HG03342 (cell line): ENCODE measurements at regions not wholly inside any gene's neighbourhood (a gene's known extent, or its start where the extent isn't known, plus 50 kb on each side); places are given as distances from the start of the nearest gene placed in this dataset.
"Not testable (repeated sequence)": the region's sequence is repeated elsewhere in the genome, so short reads cannot be mapped to it uniquely, and the experiment has no call there.

Experiments used
- ATAC-seq: cut with Tn5 transposase; IDR thresholded peaks from one replicate; pipeline ENCODE4 v1.9.1; 2021; ENCODE audit warnings: mild to moderate bottlenecking, moderate library complexity; ENCODE audit not compliant: unreplicated experiment

DNA sequence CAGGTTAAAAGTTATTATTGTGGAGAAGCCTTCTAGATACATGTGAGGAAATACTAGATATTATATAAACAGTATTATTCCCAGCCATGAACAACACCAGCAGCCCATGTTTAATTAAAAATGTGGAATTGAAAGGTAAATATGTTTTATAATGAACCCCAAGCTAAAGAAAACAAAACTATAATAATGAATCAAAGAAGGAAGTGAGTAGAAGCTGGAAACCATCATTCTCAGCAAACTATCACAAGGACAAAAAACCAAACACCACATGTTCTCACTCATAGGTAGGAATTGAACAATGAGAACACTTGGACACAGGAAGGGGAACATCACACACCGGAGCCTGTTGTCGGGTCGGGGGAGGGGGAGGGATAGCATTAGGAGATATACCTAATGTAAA is 167.6 kb upstream of the CXXC4 start:
- not testable (repeated sequence) for ATAC-seq

DNA sequence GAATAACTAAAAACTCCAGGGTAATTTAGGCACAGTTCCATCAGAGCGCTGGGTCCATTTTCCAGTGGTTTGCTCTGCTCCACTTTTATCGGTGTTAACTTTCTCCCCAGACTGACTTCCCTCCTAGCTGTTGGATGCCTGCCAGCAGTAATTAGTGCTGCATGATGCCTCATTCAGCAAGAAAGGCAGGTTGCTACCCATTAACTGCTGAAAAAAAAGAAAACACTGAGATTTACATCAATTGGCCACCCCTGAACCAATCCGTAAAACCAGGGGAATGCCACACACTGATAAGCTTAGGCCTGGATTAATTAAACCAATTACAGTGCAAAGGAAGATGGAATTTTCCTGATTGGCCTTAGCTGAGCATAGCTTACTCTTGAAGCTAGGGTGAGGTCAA is 182.4 kb upstream of the CXXC4 start:
- ATAC-seq: no peak

DNA sequence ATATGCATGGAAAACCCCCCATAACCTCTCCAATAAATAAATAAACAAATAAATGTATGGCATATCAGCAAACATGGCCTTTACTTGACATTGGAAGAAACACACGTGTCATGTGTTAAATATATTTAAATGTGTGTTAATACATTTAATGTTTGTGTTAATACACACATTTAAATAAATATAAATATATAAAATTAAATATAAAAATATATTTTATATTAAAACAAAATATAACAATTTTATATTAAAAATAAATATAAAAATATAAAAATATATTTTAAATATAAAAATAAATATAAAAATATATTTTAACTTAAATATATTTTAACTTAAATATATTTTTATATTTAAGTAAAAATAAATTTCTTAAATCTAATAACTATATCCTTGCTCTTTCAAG is 187.6 kb upstream of the CXXC4 start:
- ATAC-seq: no peak

DNA sequence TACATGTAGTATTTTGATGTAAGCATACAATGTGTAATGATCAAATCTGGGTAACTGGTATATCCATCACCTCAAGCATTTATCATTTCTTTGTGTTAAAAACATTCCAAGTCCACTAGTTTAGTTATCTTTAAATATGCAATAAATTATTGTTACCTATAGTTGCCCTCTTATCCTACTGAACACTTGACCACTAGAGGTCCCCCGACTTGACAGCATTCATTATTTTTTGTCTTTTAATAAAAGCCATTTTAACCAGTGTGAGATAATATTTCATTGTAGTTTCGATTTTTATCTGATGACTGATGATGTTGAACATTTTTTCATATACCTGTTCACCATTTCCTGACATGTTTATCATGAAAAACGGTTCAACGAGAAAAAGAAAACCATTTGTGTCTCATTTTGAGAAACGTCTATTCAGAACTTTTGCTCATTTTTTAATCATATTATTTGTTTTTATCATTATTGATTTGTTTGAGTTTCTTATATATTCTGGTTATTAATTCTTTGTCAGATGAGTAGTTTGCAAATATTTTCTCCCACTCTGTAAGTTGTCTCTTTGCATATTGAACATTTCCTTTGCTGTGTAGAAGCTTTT is 199.0 kb upstream of the CXXC4 start:
- no peak for ATAC-seq

DNA sequence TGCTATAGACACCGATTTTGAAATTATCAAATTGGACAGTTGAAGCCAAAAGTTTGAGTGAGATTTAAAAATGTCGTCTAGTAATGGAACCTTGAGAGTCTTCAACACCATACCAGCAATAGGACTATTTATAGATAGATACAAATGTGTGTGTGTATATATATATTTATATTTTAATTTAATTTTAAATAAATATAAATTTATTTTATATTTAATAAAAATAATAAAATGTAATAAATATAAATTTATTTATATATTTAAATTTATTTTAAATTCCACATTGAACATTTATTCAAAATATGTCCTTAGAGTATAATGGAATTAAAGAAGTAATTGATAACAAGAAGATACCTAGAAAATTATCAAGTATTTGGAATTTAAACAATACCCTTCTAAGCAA is 221.9 kb upstream of the CXXC4 start:
- ATAC-seq: no peak

DNA sequence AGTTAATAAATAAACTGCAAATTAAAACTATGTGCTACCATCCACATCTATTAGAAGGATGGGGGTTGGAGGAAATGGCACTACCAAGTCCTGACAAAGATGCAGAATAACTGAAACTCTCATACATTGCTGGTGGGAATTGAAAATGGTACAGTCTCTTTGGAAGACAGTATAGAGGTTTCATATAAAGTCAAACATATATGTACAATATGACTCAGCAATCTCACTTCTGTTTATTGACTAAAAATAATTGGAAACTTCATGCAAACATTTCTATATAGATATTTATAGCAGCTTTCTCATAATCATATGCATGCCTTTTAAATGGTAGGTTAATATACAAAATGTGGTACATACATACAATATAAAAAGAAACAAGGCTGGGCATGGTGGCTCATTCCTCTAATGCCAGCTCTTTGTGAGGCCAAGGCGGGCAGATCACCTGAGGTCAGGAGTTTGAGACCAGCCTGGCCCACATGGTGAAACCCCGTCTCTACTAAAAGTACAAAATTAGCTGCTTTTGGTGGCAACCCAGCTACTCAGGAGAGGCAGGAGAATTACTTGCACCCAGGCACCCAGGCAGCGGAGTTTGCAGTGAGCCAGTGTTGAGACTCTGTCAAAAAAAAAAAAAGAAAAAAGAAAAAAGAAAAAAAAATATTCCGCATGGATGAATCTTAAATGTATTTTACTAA is 225.0 kb upstream of the CXXC4 start:
- peak; percentile 98 for ATAC-seq

DNA sequence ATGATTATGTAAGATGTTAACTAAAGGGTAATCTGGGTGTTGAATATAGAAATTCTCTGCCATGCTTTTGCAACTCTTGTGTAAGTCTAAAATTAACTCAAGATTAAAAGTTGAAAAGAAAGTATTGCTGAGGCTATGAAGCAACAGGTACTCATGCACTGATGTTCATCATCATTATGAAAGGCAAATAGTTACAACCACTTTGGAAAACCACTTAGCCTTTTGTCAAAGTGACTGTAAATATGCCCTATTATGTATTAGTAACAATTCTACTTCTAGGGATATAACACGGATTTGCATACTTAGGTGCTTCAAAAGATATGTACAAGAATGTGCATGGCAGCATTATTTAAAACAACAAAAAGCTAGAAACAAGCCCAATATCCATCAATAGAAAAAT is 227.8 kb upstream of the CXXC4 start:
- no peak for ATAC-seq

DNA sequence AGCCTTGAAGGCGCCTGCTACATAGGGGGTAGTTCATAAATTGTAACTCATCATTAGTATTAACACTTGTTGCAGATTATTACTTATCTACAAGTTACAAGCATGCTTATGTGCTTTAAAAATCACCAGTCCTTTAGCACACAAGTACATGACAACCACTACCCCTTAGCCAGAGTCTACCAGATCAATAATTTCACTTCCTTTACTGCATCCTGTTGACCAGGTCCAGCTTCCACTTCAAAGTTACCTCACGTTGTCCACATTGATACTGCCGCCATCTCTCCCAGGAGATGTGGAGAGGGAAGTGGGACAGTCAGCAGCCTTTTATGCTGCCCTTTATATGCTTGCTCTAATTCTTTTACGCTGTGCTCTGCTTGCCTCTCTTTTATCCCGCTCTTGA is 231.3 kb upstream of the CXXC4 start:
- ATAC-seq: peak; percentile 42

DNA sequence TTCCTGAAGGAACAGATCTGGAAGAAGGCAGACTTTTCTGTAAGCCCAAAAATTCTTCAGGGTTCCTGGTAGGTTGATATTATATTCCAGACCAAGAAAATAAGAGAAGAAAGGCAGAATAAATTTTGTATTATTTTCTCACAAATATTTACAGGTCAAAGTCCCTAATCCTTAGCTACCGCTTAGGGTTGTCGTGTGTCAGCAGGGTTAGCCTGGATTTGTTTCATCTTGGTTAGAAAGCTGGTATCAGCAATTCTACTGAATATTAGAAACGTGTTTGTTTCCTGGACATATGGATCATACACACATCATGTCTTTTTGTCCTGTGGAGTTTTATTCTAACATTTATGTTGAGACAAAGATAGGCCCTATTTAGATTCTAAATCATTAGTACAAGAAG is 232.9 kb upstream of the CXXC4 start:
- ATAC-seq: no peak

DNA sequence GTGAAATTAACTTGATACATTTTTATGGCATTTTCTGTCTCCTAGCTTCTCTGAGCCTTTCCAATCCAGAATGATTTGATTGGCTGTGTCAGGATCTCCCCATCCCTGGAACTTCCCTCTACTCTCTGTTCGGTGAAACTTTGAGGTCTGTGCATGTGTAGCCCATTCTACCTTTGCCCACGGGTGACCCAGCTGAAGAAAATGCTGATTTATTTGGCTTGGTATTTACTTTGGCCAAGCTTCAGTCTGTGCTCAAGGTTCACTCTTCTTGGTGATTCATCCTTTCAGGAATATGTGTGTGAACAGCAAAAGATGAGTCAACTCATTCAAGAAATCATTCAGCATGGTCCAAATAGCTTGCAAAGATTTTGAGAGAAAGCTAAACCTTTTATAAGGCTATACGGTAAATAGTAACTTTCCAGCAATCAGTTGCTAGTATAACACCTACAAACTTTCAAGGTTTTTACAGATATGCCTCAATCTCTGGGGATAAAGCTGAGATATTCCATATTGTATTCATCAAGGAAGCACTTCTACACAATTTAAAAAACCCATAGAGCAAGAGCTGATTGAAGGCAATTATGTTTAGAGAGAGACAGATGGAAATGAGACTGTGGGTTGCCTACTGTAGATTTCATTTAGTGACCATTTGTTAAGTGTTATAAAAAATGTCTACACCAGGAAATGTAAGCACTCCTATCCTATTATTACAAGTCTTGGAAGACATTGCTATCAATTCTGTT is 233.9 kb upstream of the CXXC4 start:
- no peak for ATAC-seq

DNA sequence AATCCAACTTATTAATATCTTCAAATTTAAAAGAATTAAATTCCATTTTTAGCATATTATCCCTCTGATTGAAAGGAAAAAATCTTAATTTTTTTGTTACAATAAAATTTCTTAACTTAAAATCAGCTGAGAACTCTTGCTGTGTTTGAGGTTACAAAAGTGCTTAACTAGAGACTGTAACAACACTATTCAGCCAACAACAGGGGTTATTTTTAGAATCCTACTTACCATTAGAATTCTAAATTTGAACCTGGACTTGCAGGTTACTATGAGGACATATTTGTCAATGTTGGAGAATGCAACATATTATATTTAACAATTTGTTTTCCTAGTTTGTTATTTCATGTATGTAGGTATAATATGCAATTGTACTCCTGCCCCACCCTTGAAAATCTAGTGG is 238.1 kb upstream of the CXXC4 start:
- no peak for ATAC-seq

DNA sequence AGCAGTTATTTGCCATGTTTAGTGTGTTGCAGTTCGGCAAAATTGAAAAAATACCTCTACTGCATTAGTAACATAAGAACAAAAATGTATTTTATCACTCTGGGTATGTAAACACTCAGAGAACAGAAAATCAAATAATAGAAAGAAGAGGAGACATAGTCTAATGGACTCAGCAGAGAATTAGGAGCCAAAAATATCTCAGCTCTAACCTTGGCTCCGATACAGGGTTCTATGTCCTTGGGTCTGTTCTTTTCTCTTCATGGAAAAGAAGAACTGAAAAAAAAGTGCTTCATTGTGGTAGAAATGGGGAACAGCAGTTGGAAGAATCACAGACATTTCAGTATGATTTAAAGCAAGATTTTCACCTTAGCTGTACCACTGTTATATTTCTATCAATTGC is 240.5 kb upstream of the CXXC4 start:
- ATAC-seq: no peak

DNA sequence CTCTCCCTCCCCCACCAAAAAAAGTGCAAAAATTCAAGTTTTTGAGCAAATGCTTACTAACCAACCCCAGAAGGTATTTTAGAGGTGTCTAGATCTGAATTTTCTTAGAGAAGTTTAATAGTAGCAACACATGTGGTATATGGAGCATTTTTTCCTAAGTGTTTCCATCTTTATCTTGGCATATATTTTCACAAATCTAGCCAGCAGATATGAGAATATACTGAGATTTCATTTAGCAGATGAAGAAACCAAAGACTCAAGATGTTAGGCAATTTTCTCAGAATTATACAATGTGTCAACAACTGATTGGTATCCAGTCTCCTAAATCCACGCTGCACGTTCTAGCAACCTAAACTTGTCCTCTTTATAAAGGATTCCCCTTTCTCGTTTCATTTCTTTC is 245.5 kb upstream of the CXXC4 start:
- no peak for ATAC-seq

DNA sequence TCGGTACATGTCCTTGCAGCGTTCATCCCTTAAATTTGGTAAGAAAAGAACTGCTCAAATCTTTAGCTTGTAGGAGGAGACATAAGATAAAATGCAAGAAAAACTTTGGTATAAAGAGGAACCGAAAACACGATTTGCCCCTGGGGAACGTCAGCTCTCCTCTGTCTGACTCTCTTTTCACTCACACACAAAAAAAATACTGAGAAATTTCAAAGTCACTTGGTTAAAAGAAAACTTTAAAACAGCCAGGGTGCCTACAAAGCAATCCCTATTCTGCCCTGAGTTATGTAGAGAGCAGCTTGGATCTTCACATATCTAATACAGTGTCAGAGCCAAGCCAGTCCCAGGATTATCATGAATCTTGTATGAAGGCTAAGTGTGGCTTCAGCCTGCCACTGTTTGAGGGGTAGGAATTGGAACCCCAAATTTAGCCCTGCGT is 248.5 kb upstream of the CXXC4 start:
- ATAC-seq: peak; percentile 98

DNA sequence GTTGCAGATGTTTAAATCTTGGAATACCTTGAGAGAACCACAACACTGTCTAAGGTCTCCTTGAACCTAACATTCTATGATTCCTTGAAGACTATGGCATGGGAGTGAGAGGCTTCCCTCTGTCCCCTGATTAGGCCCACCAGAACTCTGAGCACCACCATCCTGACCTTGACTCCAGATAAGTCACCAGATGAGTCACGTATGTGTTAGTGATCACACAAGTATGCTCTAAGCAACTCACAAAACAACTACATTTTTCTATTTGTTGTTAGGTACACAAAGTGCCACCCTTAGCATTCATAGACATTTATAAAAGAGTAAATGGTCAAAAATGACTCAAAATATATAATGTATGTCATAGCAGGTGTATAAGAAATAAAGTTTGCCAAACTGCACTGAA is 252.9 kb upstream of the CXXC4 start:
- ATAC-seq: no peak

DNA sequence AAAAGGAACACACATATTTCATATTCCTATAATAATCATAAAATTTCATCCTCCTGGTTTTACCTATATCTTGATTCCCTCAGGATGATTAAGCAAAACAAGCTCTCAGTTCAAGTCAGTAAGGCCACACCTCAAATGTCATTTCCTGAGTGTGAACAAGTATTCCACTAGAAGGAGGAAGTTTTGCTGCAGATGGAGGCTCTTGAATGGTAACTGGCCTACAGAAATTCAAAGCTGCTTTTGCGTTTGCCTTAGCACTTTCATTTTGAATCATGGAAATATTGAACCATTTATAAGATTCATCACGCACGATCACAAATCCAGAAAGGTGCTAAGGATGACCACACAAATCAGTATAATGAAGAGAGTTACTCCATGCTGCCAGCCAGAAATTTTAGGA is 254.4 kb upstream of the CXXC4 start:
- no peak for ATAC-seq

DNA sequence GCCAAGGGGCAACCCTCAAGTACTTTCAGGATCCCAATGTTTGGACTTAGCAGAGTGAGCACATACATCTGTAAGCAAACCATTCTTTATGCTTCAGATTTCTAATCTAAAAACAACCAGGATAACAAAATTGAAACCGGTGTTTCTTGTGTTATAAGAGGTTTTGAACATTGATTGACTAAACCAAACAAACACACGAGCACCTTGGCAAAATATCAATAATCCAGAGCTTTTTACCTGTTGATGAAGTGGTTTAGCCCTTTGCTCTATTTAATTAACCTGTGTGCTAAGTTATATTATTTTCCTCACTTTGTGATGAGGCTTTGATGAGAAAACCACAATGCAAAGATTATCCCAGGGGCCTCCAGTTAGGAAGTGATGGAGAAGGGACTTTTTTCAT is 255.3 kb upstream of the CXXC4 start:
- no peak for ATAC-seq

DNA sequence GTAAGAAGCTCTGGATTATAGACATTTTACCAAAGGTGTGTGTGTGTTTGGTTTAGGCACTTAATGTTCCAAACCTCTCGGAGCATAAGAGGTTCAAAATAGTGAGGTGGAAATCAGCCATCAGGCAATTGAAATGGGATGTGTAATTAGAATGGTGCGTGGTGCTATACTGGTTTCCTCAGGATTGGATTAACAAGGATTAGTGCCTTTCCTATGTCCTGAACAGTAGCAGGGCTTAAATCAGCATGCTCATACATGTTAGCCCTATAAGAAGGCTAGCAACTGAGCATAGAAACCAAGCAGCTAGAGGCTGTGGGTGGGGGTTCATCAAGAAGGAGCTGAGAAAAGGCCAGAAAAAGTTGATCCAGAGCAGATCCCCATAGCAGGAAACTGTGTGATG is 256.8 kb upstream of the CXXC4 start:
- no peak for ATAC-seq

DNA sequence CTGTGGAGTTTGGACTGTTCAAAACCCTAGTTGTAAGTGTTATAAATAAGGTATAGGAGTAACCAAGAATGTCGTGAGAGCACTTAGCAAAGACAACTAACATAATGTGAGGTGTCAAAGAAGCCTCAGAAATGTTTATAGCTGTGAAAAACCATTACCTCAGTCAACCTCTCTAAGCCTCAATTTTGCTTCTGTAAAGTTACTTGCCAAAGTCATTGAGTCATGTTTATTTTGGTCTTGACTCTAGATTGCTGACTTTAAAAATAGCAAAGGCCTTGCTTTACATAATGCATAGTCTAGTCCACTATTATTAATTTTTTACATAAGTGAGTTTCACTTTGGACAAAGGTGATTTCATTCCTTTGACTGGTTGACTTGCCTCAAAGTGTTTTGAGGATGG is 257.6 kb upstream of the CXXC4 start:
- peak; percentile 88 for ATAC-seq

DNA sequence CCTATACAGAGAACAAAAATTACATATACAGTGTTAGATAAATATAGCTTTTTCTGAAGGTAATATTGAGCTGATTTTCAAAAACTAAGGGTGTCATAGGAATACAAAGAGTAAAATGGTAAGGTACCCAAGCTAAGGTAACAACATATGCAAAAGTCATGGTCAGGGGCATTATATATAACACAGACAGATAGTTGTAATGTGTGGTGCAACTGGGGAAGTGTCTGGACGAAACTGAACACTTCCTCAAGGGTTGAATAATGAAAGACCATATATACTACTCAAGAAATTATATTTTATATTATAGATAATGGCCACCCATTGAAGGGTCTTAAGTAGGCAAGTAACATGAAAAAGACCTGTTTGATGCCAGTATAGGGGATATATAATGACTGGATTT is 262.1 kb upstream of the CXXC4 start:
- ATAC-seq: no peak

DNA sequence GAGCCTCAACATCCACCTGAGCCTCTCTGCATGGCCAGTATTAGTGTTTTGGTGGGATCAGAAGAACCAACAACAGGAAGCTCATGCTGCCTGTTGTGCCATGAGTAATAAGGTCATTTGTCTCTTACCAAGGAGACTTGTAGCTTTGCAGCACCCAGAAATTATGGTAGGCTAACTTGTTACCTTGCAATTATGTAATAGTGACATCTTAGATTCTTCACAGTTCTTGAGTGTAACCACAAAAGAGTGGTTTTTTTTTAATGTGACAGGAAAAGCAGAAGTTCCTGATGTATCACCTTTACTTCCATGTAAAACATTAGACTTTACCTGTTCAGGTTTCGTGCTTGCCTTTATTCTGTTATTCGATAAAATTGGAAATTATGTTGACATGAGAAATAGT is 263.9 kb upstream of the CXXC4 start:
- no peak for ATAC-seq

DNA sequence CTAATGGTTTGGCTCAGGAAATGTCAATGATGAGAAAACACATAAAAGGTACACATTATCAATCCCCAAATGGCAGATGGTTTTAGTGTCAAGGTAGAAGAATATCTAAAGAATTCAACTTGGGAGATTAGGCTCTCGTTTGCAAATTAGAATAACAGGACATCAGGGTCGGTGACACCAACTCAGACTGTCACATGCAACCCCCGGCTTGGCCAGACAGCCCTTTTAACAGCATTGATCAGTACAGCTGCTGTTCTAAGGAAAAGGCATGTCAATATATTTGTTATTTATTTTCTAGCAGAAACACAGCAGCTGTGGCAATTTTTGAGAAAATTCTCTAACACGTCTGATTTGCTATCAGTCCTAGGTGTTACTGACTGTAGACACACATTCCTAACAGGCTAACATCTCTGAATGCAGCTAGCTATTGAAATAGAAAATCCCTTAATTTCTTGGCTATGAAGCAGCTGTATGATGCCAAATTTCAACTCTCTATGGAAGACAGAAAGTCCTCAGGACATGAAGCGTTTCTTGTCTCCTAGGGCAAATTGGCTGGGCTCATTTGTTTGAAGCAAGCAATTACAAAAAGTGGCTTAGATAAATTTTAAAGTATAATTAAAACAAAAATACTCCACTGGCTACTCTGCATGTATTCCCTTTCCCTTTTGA is 269.0 kb upstream of the CXXC4 start:
- no peak for ATAC-seq
